Activated B cell treated with CpG ODN at 0.5 μM for 24 hours (primary cell): ENCODE measurements at regions not wholly inside any gene's neighbourhood (a gene's known extent, or its start where the extent isn't known, plus 50 kb on each side); places are given as distances from the start of the nearest gene placed in this dataset.

Source experiments
- ATAC-seq: fragments of 200-7000 bp; cut with Tn5 transposase; one replicate; pipeline ENCODE4 v1.10.0; 2021; ENCODE audit warnings: low read depth, mild to moderate bottlenecking, moderate library complexity
- CTCF ChIA-PET: fragments of 350-600 bp; sonication (Branson Sonifier 250); formaldehyde crosslinking; loops from one replicate; lab custom pipeline; 2021; ENCODE audit warnings: antibody characterized with exemption; lab: Charles Lee
- POLR2A ChIA-PET: fragments of 350-600 bp; sonication (Branson Sonifier 250); formaldehyde crosslinking; loops from one replicate; lab custom pipeline; 2021; ENCODE audit warnings: antibody characterized with exemption; lab: Charles Lee
- DNase-seq: peaks from one replicate; pipeline ENCODE4 v3.0.0; 2022
- H3K27ac Mint-ChIP-seq: one replicate; pipeline ENCODE4 v1.8.0; 2020; ENCODE audit warnings: mixed read lengths
- H3K27me3 Mint-ChIP-seq: one replicate; pipeline ENCODE4 v1.8.0; 2021; ENCODE audit warnings: mixed read lengths
- H3K36me3 Mint-ChIP-seq: one replicate; pipeline ENCODE4 v1.8.0; 2021; ENCODE audit warnings: low read depth, mixed read lengths
- H3K4me1 Mint-ChIP-seq: one replicate; pipeline ENCODE4 v1.8.0; 2021; ENCODE audit warnings: mixed read lengths
- H3K4me3 Mint-ChIP-seq: one replicate; pipeline ENCODE4 v1.8.0; 2020; ENCODE audit warnings: mild to moderate bottlenecking, mixed read lengths
- H3K9me3 Mint-ChIP-seq: one replicate; pipeline ENCODE4 v1.8.0; 2020; ENCODE audit warnings: mixed read lengths
- CTCF ChIP-seq: fragments of 200-600 bp; IDR thresholded peaks from one replicate; pipeline ENCODE4 v1.8.0; 2022; ENCODE audit warnings: antibody characterized with exemption, mild to moderate bottlenecking
- intact Hi-C: fragments of 100-400 bp; cut with micrococcal nuclease; formaldehyde crosslinking; loops from one replicate; pipeline ENCODE4 v1.15.1; 2024

- DNase-seq (no peak), ATAC-seq (no peak)
- intact Hi-C loops = no loop called here
- no peaks in the 10 kb centered on the region for H3K36me3 Mint-ChIP-seq
- H3K27ac Mint-ChIP-seq = no peak overlapping the region
- H3K4me3 Mint-ChIP-seq = no peak overlapping the region
- H3K9me3 Mint-ChIP-seq = no peaks in the 10 kb centered on the region
- CTCF ChIA-PET = no interaction called here
- no peaks in the 10 kb centered on the region for H3K27me3 Mint-ChIP-seq
- H3K4me1 Mint-ChIP-seq = no peaks in the 10 kb centered on the region
- POLR2A ChIA-PET = no interaction called here
- no peak for TF ChIP-seq CTCF
These were observed 386.9 kb upstream of the PLXNA2 start for GRCh38 chr1:208631092-208631491.

- H3K27me3 Mint-ChIP-seq = no peaks in the 10 kb centered on the region
- ChIA-PET POLR2A (no interaction called here), CTCF (no interaction called here)
- H3K4me1 Mint-ChIP-seq = no peaks in the 10 kb centered on the region
- H3K4me3 Mint-ChIP-seq = no peak overlapping the region
- no peaks in the 10 kb centered on the region for H3K9me3 Mint-ChIP-seq
- no peaks in the 10 kb centered on the region for H3K36me3 Mint-ChIP-seq
- DNase-seq = no peak
- TF ChIP-seq CTCF = no peak
- intact Hi-C loops = no loop called here
- ATAC-seq = no peak
- no peak overlapping the region for H3K27ac Mint-ChIP-seq
These were observed 387.3 kb upstream of the PLXNA2 start for GRCh38 chr1:208631506-208631905.

- Mint-ChIP-seq H3K4me1 (no peaks in the 10 kb centered on the region), H3K36me3 (no peaks in the 10 kb centered on the region), H3K9me3 (no peaks in the 10 kb centered on the region), H3K4me3 (no peak overlapping the region), H3K27me3 (no peaks in the 10 kb centered on the region), H3K27ac (no peak overlapping the region)
- ChIA-PET POLR2A (no interaction called here), CTCF (interaction anchor here (0.7 kb wide), 1 partner anchor 18 kb away, joined by 3 read pairs; no protein-coding TSS in a partner anchor)
- no peak for DNase-seq
- intact Hi-C loops = no loop called here
- no peak for ATAC-seq
- no peak for TF ChIP-seq CTCF
These were observed 390.4 kb upstream of the PLXNA2 start for GRCh38 chr1:208634346-208635140.

GRCh38 chr1:208637181-208637580 is 393.0 kb upstream of the PLXNA2 start:
- no peak overlapping the region for H3K4me3 Mint-ChIP-seq
- DNase-seq (no peak), ATAC-seq (no peak)
- ChIA-PET CTCF (interaction anchor here (1.5 kb wide), 1 partner anchor 15 kb away, joined by 3 read pairs; no protein-coding TSS in a partner anchor), POLR2A (no interaction called here)
- H3K27me3 Mint-ChIP-seq = no peaks in the 10 kb centered on the region
- H3K4me1 Mint-ChIP-seq = no peaks in the 10 kb centered on the region
- H3K27ac Mint-ChIP-seq = no peak overlapping the region
- no peaks in the 10 kb centered on the region for H3K36me3 Mint-ChIP-seq
- H3K9me3 Mint-ChIP-seq = no peaks in the 10 kb centered on the region
- intact Hi-C loops = no loop called here
- no peak for TF ChIP-seq CTCF

- ATAC-seq = no peak
- intact Hi-C loops = no loop called here
- Mint-ChIP-seq H3K27me3 (no peaks in the 10 kb centered on the region), H3K27ac (no peak overlapping the region), H3K4me3 (no peak overlapping the region), H3K9me3 (no peaks in the 10 kb centered on the region), H3K36me3 (no peaks in the 10 kb centered on the region), H3K4me1 (no peaks in the 10 kb centered on the region)
- POLR2A ChIA-PET = no interaction called here
- TF ChIP-seq CTCF = no peak
- CTCF ChIA-PET = no interaction called here
- DNase-seq = no peak
These were observed 395.2 kb upstream of the PLXNA2 start for GRCh38 chr1:208639382-208639781.
